ENCODE measurements at regions not wholly inside any gene's neighbourhood (a gene's known extent, or its start where the extent isn't known, plus 50 kb on each side); places are given as distances from the start of the nearest gene placed in this dataset.

- no peak overlapping the region for H3K9ac ChIP-seq (ENCODE audit: control insufficient read depth, extremely low read depth, insufficient read depth, low read length)
- DNase-seq (ENCODE audit: low read depth, low spot score) (no peak), FAIRE-seq (no peak)
- no peak overlapping the region for H3K27ac ChIP-seq (ENCODE audit: control insufficient read depth, insufficient read depth, low read length)
- H3K9me3 ChIP-seq (ENCODE audit: control insufficient read depth, low read depth, low read length) = no peaks in the 10 kb centered on the region
- H3K4me2 ChIP-seq (ENCODE audit: control insufficient read depth, extremely low read depth, insufficient read depth, low read depth, low read length) = no peak overlapping the region
- no peaks in the 10 kb centered on the region for H4K20me1 ChIP-seq (ENCODE audit: control insufficient read depth, extremely low read depth, insufficient read depth, low read length)
- H3K27me3 ChIP-seq (ENCODE audit: control insufficient read depth, extremely low read depth, insufficient read depth, low read length) = peaks cover 4% of the 10 kb centered on the region
- no peaks in the 10 kb centered on the region for H3K9me1 ChIP-seq (ENCODE audit: control insufficient read depth, extremely low read depth, insufficient read depth, low read length)
- no peaks in the 10 kb centered on the region for H3K36me3 ChIP-seq (ENCODE audit: control insufficient read depth in 2 of 2, extremely low read depth in 1 of 2, insufficient read depth in 2 of 2, low read length in 2 of 2)
- TF ChIP-seq EZH2 (IDR thresholded peaks at IDR 0.05; ENCODE audit: low read length) (no peak), CTCF (optimal IDR thresholded peaks at IDR 0.05 in 1 of 3, IDR thresholded peaks at IDR 0.05 in 1 of 3, conservative IDR thresholded peaks at IDR 0.05 in 1 of 3; ENCODE audit: extremely low read depth in 1 of 3, insufficient read depth in 2 of 3, low read length in 3 of 3) (no peak)
- H3K4me3 ChIP-seq (ENCODE audit: control insufficient read depth in 2 of 3, extremely low read depth in 1 of 3, insufficient read depth in 2 of 3, low read depth in 1 of 3, low read length in 3 of 3) = no peak overlapping the region
- dilution Hi-C loops (cut with MboI; ENCODE audit: extremely low pct_ligation_motif_present, low sequenced_read_pairs) = no loop called here
- H3K79me2 ChIP-seq (ENCODE audit: control insufficient read depth, insufficient read depth, low read length) = no peaks in the 10 kb centered on the region
- H3K4me1 ChIP-seq (ENCODE audit: control insufficient read depth, extremely low read depth, insufficient read depth, low read length) = peaks cover 4% of the 10 kb centered on the region
- no peak overlapping the region for H2AFZ ChIP-seq (ENCODE audit: control insufficient read depth, low read length)
Observed at GRCh38 chr3:43958005-43958770, 267.4 kb downstream of the ABHD5 start.

- no peak overlapping the region for H3K4me2 ChIP-seq (ENCODE audit: control insufficient read depth, extremely low read depth, insufficient read depth, low read depth, low read length)
- no peak overlapping the region for H3K9ac ChIP-seq (ENCODE audit: control insufficient read depth, extremely low read depth, insufficient read depth, low read length)
- H3K9me3 ChIP-seq (ENCODE audit: control insufficient read depth, low read depth, low read length) = no peaks in the 10 kb centered on the region
- H3K79me2 ChIP-seq (ENCODE audit: control insufficient read depth, insufficient read depth, low read length) = no peaks in the 10 kb centered on the region
- FAIRE-seq (no peak), DNase-seq (ENCODE audit: low read depth, low spot score) (no peak)
- H2AFZ ChIP-seq (ENCODE audit: control insufficient read depth, low read length) = no peak overlapping the region
- no peak overlapping the region for H3K4me3 ChIP-seq (ENCODE audit: control insufficient read depth in 2 of 3, extremely low read depth in 1 of 3, insufficient read depth in 2 of 3, low read depth in 1 of 3, low read length in 3 of 3)
- dilution Hi-C loops (cut with MboI; ENCODE audit: extremely low pct_ligation_motif_present, low sequenced_read_pairs) = no loop called here
- H3K4me1 ChIP-seq (ENCODE audit: control insufficient read depth, extremely low read depth, insufficient read depth, low read length) = peaks cover 4% of the 10 kb centered on the region
- H3K27ac ChIP-seq (ENCODE audit: control insufficient read depth, insufficient read depth, low read length) = no peak overlapping the region
- no peaks in the 10 kb centered on the region for H3K9me1 ChIP-seq (ENCODE audit: control insufficient read depth, extremely low read depth, insufficient read depth, low read length)
- peaks cover 4% of the 10 kb centered on the region for H3K27me3 ChIP-seq (ENCODE audit: control insufficient read depth, extremely low read depth, insufficient read depth, low read length)
- TF ChIP-seq EZH2 (IDR thresholded peaks at IDR 0.05; ENCODE audit: low read length) (no peak), CTCF (optimal IDR thresholded peaks at IDR 0.05 in 1 of 3, IDR thresholded peaks at IDR 0.05 in 1 of 3, conservative IDR thresholded peaks at IDR 0.05 in 1 of 3; ENCODE audit: extremely low read depth in 1 of 3, insufficient read depth in 2 of 3, low read length in 3 of 3) (no peak)
- no peaks in the 10 kb centered on the region for H4K20me1 ChIP-seq (ENCODE audit: control insufficient read depth, extremely low read depth, insufficient read depth, low read length)
- H3K36me3 ChIP-seq (ENCODE audit: control insufficient read depth in 2 of 2, extremely low read depth in 1 of 2, insufficient read depth in 2 of 2, low read length in 2 of 2) = no peaks in the 10 kb centered on the region
Observed at GRCh38 chr3:43958973-43959372, 268.2 kb downstream of the ABHD5 start.

All from keratinocyte (primary cell).